OCI-LY1 (cell line): ENCODE measurements at regions not wholly inside any gene's neighbourhood (a gene's known extent, or its start where the extent isn't known, plus 50 kb on each side); places are given as distances from the start of the nearest gene placed in this dataset.

ENCODE experiments used
- CTCF ChIP-seq: fragments of 200-600 bp; sonication (generic), shearing (Covaris generic); IDR thresholded peaks from 2 replicates; pipeline ENCODE4 v1.5.1; 2017; ENCODE audit warnings: mild to moderate bottlenecking, antibody characterized with exemption, low read length, moderate library complexity, mixed read lengths
- EZH2 ChIP-seq: fragments of 200-600 bp; sonication (generic), shearing (Covaris generic); IDR thresholded peaks from 2 replicates; pipeline ENCODE4 v1.8.0; 2017; ENCODE audit warnings: borderline replicate concordance, mixed run types, mild to moderate bottlenecking, antibody characterized with exemption, low read length, moderate library complexity, mixed read lengths

- TF ChIP-seq CTCF: no peak
- TF ChIP-seq EZH2: no peak
Observed at GRCh38 chr21:36582271-36582670, 102.3 kb upstream of the CLDN14 start.
